Ovary (tissue), 1 donor: ENCODE measurements at regions not wholly inside any gene's neighbourhood (a gene's known extent, or its start where the extent isn't known, plus 50 kb on each side); places are given as distances from the start of the nearest gene placed in this dataset.

Experiments
- EP300 ChIP-seq: sonication (generic); formaldehyde crosslinking; IDR thresholded peaks from one replicate; pipeline ENCODE4 v1.6.1; 2017; ENCODE audit warnings: antibody characterized with exemption
- POLR2A ChIP-seq: fragments of 450-650 bp; IDR thresholded peaks from one replicate; pipeline ENCODE4 v1.6.1; 2017; ENCODE audit warnings: antibody characterized with exemption, mild to moderate bottlenecking, moderate library complexity

- TF ChIP-seq POLR2A (no peak), EP300 (no peak)
These were observed 273.0 kb upstream of the NFIA start for GRCh38 chr1:60809204-60809980.
